ENCODE measurements at regions not wholly inside any gene's neighbourhood (a gene's known extent, or its start where the extent isn't known, plus 50 kb on each side); places are given as distances from the start of the nearest gene placed in this dataset.

- no peak for TF ChIP-seq CTCF (IDR thresholded peaks at IDR 0.05)
- no peak for TF ChIP-seq POLR2A (IDR thresholded peaks at IDR 0.05)
Measured at GRCh38 chr17:36661688-36662087, 60.3 kb downstream of the MRM1 start.
